Prostate gland (tissue), 2 donors: ENCODE measurements at regions not wholly inside any gene's neighbourhood (a gene's known extent, or its start where the extent isn't known, plus 50 kb on each side); places are given as distances from the start of the nearest gene placed in this dataset.

ENCODE experiments used
- CTCF ChIP-seq, 4 experiments: fragments of 200-600 bp in 2 of 4; fragments of 450-650 bp in 2 of 4; sonication (generic) in 2 of 4; IDR thresholded peaks; 1 replicate in 3 of 4; 2 replicates in 1 of 4; pipeline ENCODE4 v1.5.1; 2016 to 2019; ENCODE audit warnings: antibody characterized with exemption in 4 of 4, mild to moderate bottlenecking in 2 of 4, moderate library complexity in 2 of 4
- POLR2A ChIP-seq: fragments of 450-650 bp; IDR thresholded peaks from one replicate; pipeline ENCODE4 v1.6.1; 2016; ENCODE audit warnings: antibody characterized with exemption, mild to moderate bottlenecking
- POLR2AphosphoS5 ChIP-seq: sonication (generic); formaldehyde crosslinking; IDR thresholded peaks from one replicate; pipeline ENCODE4 v1.6.1; 2017; ENCODE audit warnings: antibody characterized with exemption

- no peak for TF ChIP-seq POLR2AphosphoS5
- no peak for TF ChIP-seq CTCF (IDR thresholded peaks at IDR 0.05)
- TF ChIP-seq POLR2A = no peak
These were observed 124.7 kb upstream of the SLCO6A1 start for GRCh38 chr5:102623329-102624065.
